H1 (cell line): ENCODE measurements at regions not wholly inside any gene's neighbourhood (a gene's known extent, or its start where the extent isn't known, plus 50 kb on each side); places are given as distances from the start of the nearest gene placed in this dataset.

Experiments
- CTCF ChIA-PET: fragments of 300-600 bp; sonication (Branson Sonifier 250); formaldehyde crosslinking; loops from one replicate; lab custom pipeline; 2021; ENCODE audit not compliant: partially characterized antibody; lab: Charles Lee
- POLR2A ChIA-PET: fragments of 300-600 bp; sonication (Branson Sonifier 250); formaldehyde crosslinking; loops from one replicate; lab custom pipeline; 2021; ENCODE audit warnings: inconsistent platforms; ENCODE audit not compliant: partially characterized antibody; lab: Charles Lee
- DNase-seq, 2 experiments: peaks; one replicate each; pipeline versions ENCODE4 v3.0.0 to v3.0.0-alpha.2; 2010 to 2022; ENCODE audit warnings: low spot score in 2 of 2, low read depth in 1 of 2, mixed read lengths in 1 of 2
- FAIRE-seq: peaks from 2 replicates; lab custom pipeline; 2011; peaks lifted over from hg19 to GRCh38; lab: Jason Lieb, UNC
- H2AFZ ChIP-seq: 2 replicates; pipeline ENCODE4 v1.8.1; 2012; ENCODE audit warnings: low read length, inconsistent platforms
- H2AK5ac ChIP-seq: 2 replicates; pipeline ENCODE4 v1.6.1; 2013; ENCODE audit warnings: low read depth, low read length
- H2BK120ac ChIP-seq: replicated peaks from 2 replicates; pipeline ENCODE3; 2013; ENCODE audit warnings: low read depth, low read length, inconsistent platforms
- H2BK12ac ChIP-seq: 2 replicates; pipeline ENCODE4 v1.6.1; 2013; ENCODE audit warnings: low read depth, low read length
- H2BK15ac ChIP-seq: 2 replicates; pipeline ENCODE4 v1.6.1; 2013; ENCODE audit warnings: low read length
- H2BK20ac ChIP-seq: 2 replicates; pipeline ENCODE4 v1.6.1; 2013; ENCODE audit warnings: low read length
- H2BK5ac ChIP-seq: 2 replicates; pipeline ENCODE4 v1.6.1; 2013; ENCODE audit warnings: low read depth, low read length
- H3K14ac ChIP-seq: 2 replicates; pipeline ENCODE4 v1.6.1; 2013; ENCODE audit warnings: inconsistent platforms; ENCODE audit not compliant: insufficient read length
- H3K18ac ChIP-seq: 2 replicates; pipeline ENCODE4 v1.6.1; 2013; ENCODE audit warnings: low read length; ENCODE audit errors: extremely low read depth
- H3K23ac ChIP-seq: 2 replicates; pipeline ENCODE4 v1.6.1; 2013; ENCODE audit warnings: inconsistent platforms; ENCODE audit not compliant: insufficient read length
- H3K23me2 ChIP-seq: 2 replicates; pipeline ENCODE4 v1.6.1; 2013; ENCODE audit warnings: low read depth, low read length
- H3K27ac ChIP-seq: 2 replicates; pipeline ENCODE4 v1.6.1; 2011; ENCODE audit warnings: low read depth, low read length, inconsistent platforms
- H3K27me3 ChIP-seq, 4 experiments: replicated peaks in 1 of 4; 1 replicate in 1 of 4; 2 replicates in 3 of 4; pipeline versions ENCODE4 v1.6.1 to v1.8.1; 2011 to 2013; ENCODE audit warnings: low read length in 3 of 4, mild to moderate bottlenecking in 3 of 4, inconsistent platforms in 2 of 4, mixed read lengths in 2 of 4, moderate library complexity in 1 of 4; ENCODE audit not compliant: control insufficient read depth in 3 of 4, insufficient read depth in 3 of 4; ENCODE audit errors: extremely low read depth in 1 of 4
- H3K36me3 ChIP-seq, 4 experiments: 2 replicates each; pipeline versions ENCODE4 v1.6.1 to v1.8.1; 2011 to 2013; ENCODE audit warnings: mild to moderate bottlenecking in 4 of 4, low read length in 3 of 4, moderate library complexity in 2 of 4, control low read depth in 1 of 4, inconsistent platforms in 1 of 4; ENCODE audit not compliant: insufficient read depth in 4 of 4, control insufficient read depth in 2 of 4
- H3K4ac ChIP-seq: replicated peaks from 2 replicates; pipeline ENCODE3; 2013; ENCODE audit warnings: low read length, low read depth, mixed read lengths, inconsistent platforms; ENCODE audit not compliant: insufficient read length
- H3K4me1 ChIP-seq, 4 experiments: replicated peaks in 1 of 4; 1 replicate in 1 of 4; 2 replicates in 3 of 4; pipeline versions ENCODE4 v1.6.1 to v1.8.1; 2011 to 2013; ENCODE audit warnings: low read length in 3 of 4, inconsistent platforms in 2 of 4, mixed read lengths in 1 of 4; ENCODE audit not compliant: insufficient read depth in 4 of 4, control insufficient read depth in 3 of 4
- H3K4me2 ChIP-seq, 2 experiments: 2 replicates each; pipeline versions ENCODE4 v1.6.1 to v1.8.1; 2011 to 2013; ENCODE audit warnings: low read depth in 2 of 2, low read length in 2 of 2, control low read depth in 1 of 2, inconsistent platforms in 1 of 2, mild to moderate bottlenecking in 1 of 2; ENCODE audit not compliant: insufficient read depth in 1 of 2
- H3K4me3 ChIP-seq, 4 experiments: fragments of 200-600, 300-600 bp in 1 of 4; sonication (generic), shearing (Covaris generic), sonication (Bioruptor Twin) in 1 of 4; 2 replicates each; pipeline versions ENCODE4 v1.5.1 to v1.8.1; 2011 to 2016; ENCODE audit warnings: low read length in 4 of 4, low read depth in 3 of 4, control low read depth in 2 of 4, inconsistent platforms in 2 of 4, mild to moderate bottlenecking in 2 of 4, mixed read lengths in 1 of 4, moderate library complexity in 1 of 4; ENCODE audit not compliant: insufficient read depth in 2 of 4; ENCODE audit errors: extremely low read depth in 1 of 4
- H3K56ac ChIP-seq: replicated peaks from 2 replicates; pipeline ENCODE3; 2013; ENCODE audit warnings: low read depth, mild to moderate bottlenecking, mixed read lengths, low read length, inconsistent platforms; ENCODE audit not compliant: insufficient read length
- H3K79me1 ChIP-seq: 2 replicates; pipeline ENCODE4 v1.6.1; 2013; ENCODE audit warnings: low read depth, low read length, control low read depth
- H3K79me2 ChIP-seq, 2 experiments: 2 replicates each; pipeline versions ENCODE4 v1.6.1 to v1.8.1; 2012 to 2013; ENCODE audit warnings: low read length in 2 of 2, mild to moderate bottlenecking in 2 of 2, inconsistent platforms in 1 of 2; ENCODE audit not compliant: insufficient read depth in 2 of 2, control insufficient read depth in 1 of 2
- H3K9ac ChIP-seq, 4 experiments: replicated peaks in 1 of 4; 1 replicate in 1 of 4; 2 replicates in 3 of 4; pipeline versions ENCODE4 v1.6.1 to v1.8.1; 2011 to 2013; ENCODE audit warnings: low read depth in 3 of 4, low read length in 3 of 4, control low read depth in 2 of 4, mild to moderate bottlenecking in 2 of 4, moderate library complexity in 2 of 4, inconsistent platforms in 1 of 4; ENCODE audit errors: extremely low read depth in 1 of 4
- H3K9me3 ChIP-seq, 2 experiments: 2 replicates each; pipeline versions ENCODE4 v1.6.1 to v1.8.1; 2012 to 2013; ENCODE audit warnings: mild to moderate bottlenecking in 2 of 2, moderate library complexity in 2 of 2, control low read depth in 1 of 2, inconsistent platforms in 1 of 2, low read depth in 1 of 2, low read length in 1 of 2, mixed read lengths in 1 of 2; ENCODE audit not compliant: insufficient read depth in 2 of 2
- H4K20me1 ChIP-seq, 2 experiments: replicated peaks in 1 of 2; 2 replicates each; pipeline versions ENCODE3 to v1.8.1; 2011 to 2013; ENCODE audit warnings: inconsistent platforms in 2 of 2, low read length in 2 of 2, mild to moderate bottlenecking in 1 of 2; ENCODE audit not compliant: insufficient read depth in 2 of 2, control insufficient read depth in 1 of 2
- H4K5ac ChIP-seq: 2 replicates; pipeline ENCODE4 v1.6.1; 2013; ENCODE audit warnings: low read length, low read depth, mixed read lengths, inconsistent platforms; ENCODE audit not compliant: insufficient read length
- H4K8ac ChIP-seq: 2 replicates; pipeline ENCODE4 v1.8.0; 2013; ENCODE audit warnings: mild to moderate bottlenecking, moderate library complexity, low read length, inconsistent platforms; ENCODE audit not compliant: insufficient read depth; ENCODE audit errors: extremely low read depth
- H4K91ac ChIP-seq: replicated peaks from 2 replicates; pipeline ENCODE3; 2013; ENCODE audit warnings: low read length, mixed read lengths, inconsistent platforms; ENCODE audit not compliant: insufficient read length
- BCL11A ChIP-seq, 2 experiments: IDR thresholded peaks; one replicate each; pipeline ENCODE4 v1.6.1; 2011; ENCODE audit warnings: low read depth in 2 of 2, low read length in 2 of 2, mild to moderate bottlenecking in 2 of 2
- EZH2 ChIP-seq: fragments of 200-600 bp; sonication (generic); IDR thresholded peaks from 2 replicates; pipeline ENCODE4 v1.7.1; 2012; ENCODE audit warnings: low read depth, mild to moderate bottlenecking, moderate library complexity, low read length, inconsistent platforms; ENCODE audit not compliant: severe bottlenecking
- FOSL1 ChIP-seq: IDR thresholded peaks from 2 replicates; pipeline ENCODE4 v1.6.1; 2011; ENCODE audit warnings: mild to moderate bottlenecking, low read depth, low read length, moderate library complexity; ENCODE audit not compliant: insufficient read depth
- HDAC6 ChIP-seq: IDR thresholded peaks from one replicate; pipeline ENCODE4 v1.7.1; 2012; ENCODE audit warnings: low read depth, mild to moderate bottlenecking, inconsistent platforms, low read length, moderate library complexity
- JUN ChIP-seq: IDR thresholded peaks from 2 replicates; pipeline ENCODE4 v1.6.1; 2011; ENCODE audit warnings: low read depth, mild to moderate bottlenecking, improper control_type of control experiment, low read length
- JUND ChIP-seq: IDR thresholded peaks from 2 replicates; pipeline ENCODE4 v1.6.1; 2011; ENCODE audit warnings: mild to moderate bottlenecking, improper control_type of control experiment, low read length
- KDM1A ChIP-seq: fragments of 200-600, 300-600 bp; sonication (generic); IDR thresholded peaks from 2 replicates; pipeline ENCODE4 v1.7.1; 2016; ENCODE audit warnings: mild to moderate bottlenecking, low read length, borderline replicate concordance
- RAD21 ChIP-seq, 2 experiments: IDR thresholded peaks in 1 of 2; conservative IDR thresholded peaks in 1 of 2; 2 replicates each; pipeline ENCODE4 v1.6.1; 2011; ENCODE audit warnings: low read depth in 2 of 2, low read length in 2 of 2, improper control_type of control experiment in 1 of 2, inconsistent platforms in 1 of 2, mild to moderate bottlenecking in 1 of 2, moderate library complexity in 1 of 2
- RXRA ChIP-seq: IDR thresholded peaks from 2 replicates; pipeline ENCODE4 v1.6.1; 2011; ENCODE audit warnings: low read depth, mild to moderate bottlenecking, low read length, moderate library complexity; ENCODE audit not compliant: insufficient read depth
- SIN3A ChIP-seq, 2 experiments: IDR thresholded peaks in 1 of 2; conservative IDR thresholded peaks in 1 of 2; 2 replicates each; pipeline ENCODE4 v1.6.1; 2011 to 2012; ENCODE audit warnings: low read length in 2 of 2, improper control_type of control experiment in 1 of 2, low read depth in 1 of 2, mild to moderate bottlenecking in 1 of 2
- SP2 ChIP-seq: IDR thresholded peaks from 2 replicates; pipeline ENCODE4 v1.6.1; 2012; ENCODE audit warnings: mild to moderate bottlenecking, low read length, inconsistent platforms
- SRF ChIP-seq: IDR thresholded peaks from 2 replicates; pipeline ENCODE4 v1.6.1; 2011; ENCODE audit warnings: mild to moderate bottlenecking, low read depth, low read length, moderate library complexity
- TAF7 ChIP-seq: optimal IDR thresholded peaks from 2 replicates; pipeline ENCODE3; 2011; ENCODE audit warnings: low read depth, mild to moderate bottlenecking, inconsistent platforms, low read length, moderate library complexity, borderline replicate concordance
- WGBS, 2 experiments: shearing (Covaris generic) in 1 of 2; methylation state at CpG; one replicate each; pipeline versions ENCODE4 v1.1.6 to v1.1.7; 2013 to 2015; ENCODE audit warnings: low lambda C conversion rate in 2 of 2, mixed read lengths in 2 of 2, inconsistent platforms in 1 of 2, low coverage in 1 of 2, missing lambda C conversion rate in 1 of 2; ENCODE audit not compliant: insufficient replicate concordance in 2 of 2, insufficient coverage in 1 of 2, insufficient read length in 1 of 2; ENCODE audit errors: extremely low coverage in 1 of 2, missing lambda C conversion rate in 1 of 2; 5-methylcytosine and 5-hydroxymethylcytosine counted together

DNA sequence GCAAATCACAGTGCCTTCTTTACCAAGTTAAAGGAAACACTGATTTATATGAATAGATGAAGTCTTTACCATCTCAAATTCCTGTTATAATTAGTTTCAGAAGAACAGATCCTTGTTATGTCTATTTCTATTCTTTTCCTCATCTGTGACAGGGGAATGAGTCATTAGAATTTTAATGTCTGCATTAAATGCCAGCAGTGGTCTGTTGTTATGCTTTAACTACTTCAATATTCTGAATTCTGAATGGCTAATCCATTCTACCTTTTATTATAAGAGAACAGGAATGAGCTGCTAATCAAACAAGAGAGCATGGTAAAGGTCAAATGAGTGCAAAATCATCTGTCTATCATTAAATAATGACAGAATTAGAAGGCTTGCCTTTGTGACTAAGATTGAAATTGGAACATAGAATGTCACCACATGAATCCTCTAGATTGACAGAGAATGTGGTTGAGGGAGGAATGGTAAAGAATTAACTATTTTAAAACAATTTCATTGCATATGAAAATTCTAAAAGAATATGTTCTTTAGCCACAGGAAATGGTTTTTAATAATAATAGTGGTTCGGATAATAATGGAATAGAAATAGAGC is 935.5 kb downstream of the ADGRL3 start:
- Histone ChIP-seq H3K14ac (no peak overlapping the region), H3K56ac (no peak overlapping the region), H2AFZ (no peak overlapping the region), H3K4ac (no peak overlapping the region), H3K23me2 (no peaks in the 10 kb centered on the region), H4K91ac (no peak overlapping the region), H3K18ac (no peak overlapping the region), H3K4me1 (no peaks in the 10 kb centered on the region), H2BK20ac (no peak overlapping the region), H3K9me3 (no peaks in the 10 kb centered on the region), H3K36me3 (no peaks in the 10 kb centered on the region), H2BK5ac (no peak overlapping the region), H2BK12ac (no peak overlapping the region), H3K79me1 (no peaks in the 10 kb centered on the region), H4K5ac (no peak overlapping the region), H3K79me2 (no peaks in the 10 kb centered on the region), H3K9ac (no peak overlapping the region), H4K20me1 (no peaks in the 10 kb centered on the region), H3K27me3 (no peaks in the 10 kb centered on the region), H2BK15ac (no peak overlapping the region), H2BK120ac (no peak overlapping the region), H3K23ac (no peak overlapping the region), H2AK5ac (no peak overlapping the region), H4K8ac (no peak overlapping the region), H3K4me2 (peak overlapping the region in 1 of 2 experiments; percentile 30; a peak in 1 of 4 replicates), H3K27ac (no peak overlapping the region), H3K4me3 (no peak overlapping the region)
- CTCF ChIA-PET: interaction anchor here (0.6 kb wide), 1 partner anchor 353 kb away, joined by 3 read pairs; no protein-coding TSS in a partner anchor
- no peak for DNase-seq
- TF ChIP-seq TAF7: no peak
- no peak for TF ChIP-seq SRF
- no peak for TF ChIP-seq JUND
- TF ChIP-seq JUN: no peak
- no peak for TF ChIP-seq HDAC6
- no peak for TF ChIP-seq RXRA
- TF ChIP-seq FOSL1: no peak
- no peak for TF ChIP-seq RAD21 (IDR thresholded peaks at IDR 0.05 in 1 of 2, conservative IDR thresholded peaks at IDR 0.05 in 1 of 2; ENCODE audit: low read depth in 2 of 2, low read length in 2 of 2)
- TF ChIP-seq SP2: no peak
- no peak for TF ChIP-seq KDM1A
- no peak for TF ChIP-seq EZH2
- no peak for TF ChIP-seq SIN3A (conservative IDR thresholded peaks at IDR 0.05 in 1 of 2, IDR thresholded peaks at IDR 0.05 in 1 of 2; ENCODE audit: low read depth in 1 of 2, low read length in 2 of 2)
- no peak for TF ChIP-seq BCL11A (IDR thresholded peaks at IDR 0.05; ENCODE audit: low read depth in 2 of 2, low read length in 2 of 2)
- WGBS, 2 experiments: 51% methylated on average over 1 of the region's 1 CpG; no CpG with 5 or more reads in 1 of the 2 experiments
- POLR2A ChIA-PET: no interaction called here
- FAIRE-seq: no peak
